IPS-20b (cell line): ENCODE measurements at regions not wholly inside any gene's neighbourhood (a gene's known extent, or its start where the extent isn't known, plus 50 kb on each side); places are given as distances from the start of the nearest gene placed in this dataset.

Source experiments
- H3K27ac ChIP-seq: one replicate; pipeline ENCODE4 v1.5.1; 2013; ENCODE audit warnings: low read length
- H3K27me3 ChIP-seq: 2 replicates; pipeline ENCODE4 v1.6.1; 2013; ENCODE audit warnings: mild to moderate bottlenecking, low read length, inconsistent platforms; ENCODE audit not compliant: insufficient read depth
- H3K36me3 ChIP-seq: 2 replicates; pipeline ENCODE4 v1.6.1; 2013; ENCODE audit warnings: low read depth, mild to moderate bottlenecking, inconsistent platforms, low read length, moderate library complexity; ENCODE audit not compliant: insufficient read depth
- H3K4me1 ChIP-seq: 2 replicates; pipeline ENCODE4 v1.6.1; 2013; ENCODE audit warnings: mild to moderate bottlenecking, control low read depth, inconsistent platforms, low read length, moderate library complexity; ENCODE audit not compliant: insufficient read depth
- H3K4me3 ChIP-seq: 2 replicates; pipeline ENCODE4 v1.5.1; 2013; ENCODE audit warnings: mild to moderate bottlenecking, low read length, inconsistent platforms
- H3K9ac ChIP-seq: 2 replicates; pipeline ENCODE4 v1.6.1; 2013; ENCODE audit warnings: low read depth, mild to moderate bottlenecking, inconsistent platforms, low read length, moderate library complexity
- H3K9me3 ChIP-seq: 2 replicates; pipeline ENCODE4 v1.6.1; 2013; ENCODE audit warnings: mild to moderate bottlenecking, low read depth, low read length, inconsistent platforms; ENCODE audit not compliant: insufficient read depth

- Histone ChIP-seq H3K4me3 (no peak overlapping the region), H3K9me3 (no peaks in the 10 kb centered on the region), H3K27ac (no peak overlapping the region), H3K4me1 (no peaks in the 10 kb centered on the region), H3K36me3 (no peaks in the 10 kb centered on the region), H3K9ac (no peak overlapping the region), H3K27me3 (no peaks in the 10 kb centered on the region)
Observed at GRCh38 chr13:39960191-39960590, 304.7 kb downstream of the COG6 start.

GRCh38 chr13:39961036-39961435 is 305.6 kb downstream of the COG6 start:
- no peak overlapping the region for H3K4me3 ChIP-seq
- no peaks in the 10 kb centered on the region for H3K9me3 ChIP-seq
- H3K4me1 ChIP-seq = no peaks in the 10 kb centered on the region
- no peaks in the 10 kb centered on the region for H3K27me3 ChIP-seq
- no peak overlapping the region for H3K27ac ChIP-seq
- H3K9ac ChIP-seq = no peak overlapping the region
- no peaks in the 10 kb centered on the region for H3K36me3 ChIP-seq

- no peak overlapping the region for H3K4me3 ChIP-seq
- no peaks in the 10 kb centered on the region for H3K4me1 ChIP-seq
- H3K36me3 ChIP-seq = no peaks in the 10 kb centered on the region
- H3K9me3 ChIP-seq = no peaks in the 10 kb centered on the region
- no peak overlapping the region for H3K9ac ChIP-seq
- no peak overlapping the region for H3K27ac ChIP-seq
- H3K27me3 ChIP-seq = no peaks in the 10 kb centered on the region
Observed at GRCh38 chr13:39963612-39964011, 308.1 kb downstream of the COG6 start.

GRCh38 chr13:39965309-39965708 is 309.8 kb downstream of the COG6 start:
- no peaks in the 10 kb centered on the region; the same call in 1 of the 2 replicates for H3K4me1 ChIP-seq
- no peaks in the 10 kb centered on the region for H3K36me3 ChIP-seq
- H3K27ac ChIP-seq = no peak overlapping the region
- H3K4me3 ChIP-seq = no peak overlapping the region
- H3K9ac ChIP-seq = no peak overlapping the region
- no peaks in the 10 kb centered on the region for H3K9me3 ChIP-seq
- H3K27me3 ChIP-seq = no peaks in the 10 kb centered on the region

- Histone ChIP-seq H3K9me3 (no peaks in the 10 kb centered on the region), H3K4me1 (no peaks in the 10 kb centered on the region; the same call in 1 of the 2 replicates), H3K9ac (no peak overlapping the region), H3K27ac (no peak overlapping the region), H3K27me3 (no peaks in the 10 kb centered on the region), H3K36me3 (no peaks in the 10 kb centered on the region), H3K4me3 (no peak overlapping the region)
Observed at GRCh38 chr13:39967199-39967959, 311.9 kb downstream of the COG6 start.

- Histone ChIP-seq H3K4me3 (no peak overlapping the region), H3K36me3 (no peaks in the 10 kb centered on the region), H3K4me1 (no peaks in the 10 kb centered on the region; the same call in 1 of the 2 replicates), H3K9ac (no peak overlapping the region), H3K27me3 (no peaks in the 10 kb centered on the region), H3K27ac (no peak overlapping the region), H3K9me3 (no peaks in the 10 kb centered on the region)
Observed at GRCh38 chr13:39968646-39969475, 313.4 kb downstream of the COG6 start.

- Histone ChIP-seq H3K36me3 (no peaks in the 10 kb centered on the region), H3K9ac (no peak overlapping the region), H3K27ac (no peak overlapping the region), H3K4me3 (no peak overlapping the region), H3K27me3 (no peaks in the 10 kb centered on the region), H3K4me1 (no peaks in the 10 kb centered on the region; the same call in 1 of the 2 replicates), H3K9me3 (no peaks in the 10 kb centered on the region)
Observed at GRCh38 chr13:39970177-39970846, 314.9 kb downstream of the COG6 start.

GRCh38 chr13:39971526-39971925 is 316.1 kb downstream of the COG6 start:
- no peak overlapping the region for H3K9ac ChIP-seq
- H3K27ac ChIP-seq = no peak overlapping the region
- H3K4me3 ChIP-seq = no peak overlapping the region
- no peaks in the 10 kb centered on the region for H3K27me3 ChIP-seq
- no peaks in the 10 kb centered on the region for H3K9me3 ChIP-seq
- no peaks in the 10 kb centered on the region for H3K36me3 ChIP-seq
- H3K4me1 ChIP-seq = peaks cover 2% of the 10 kb centered on the region; the same call in 1 of the 2 replicates

- H3K4me3 ChIP-seq = no peak overlapping the region
- H3K36me3 ChIP-seq = no peaks in the 10 kb centered on the region
- H3K9ac ChIP-seq = no peak overlapping the region
- H3K9me3 ChIP-seq = no peaks in the 10 kb centered on the region
- no peaks in the 10 kb centered on the region for H3K27me3 ChIP-seq
- no peak overlapping the region for H3K27ac ChIP-seq
- 0 out of 2 replicates have a peak, but pooled peaks cover 2% of the 10 kb centered on the region for H3K4me1 ChIP-seq
Observed at GRCh38 chr13:39976481-39976880, 321.0 kb downstream of the COG6 start.

- Histone ChIP-seq H3K9me3 (no peaks in the 10 kb centered on the region), H3K4me3 (no peak overlapping the region), H3K4me1 (0 out of 2 replicates have a peak, but pooled peaks cover 2% of the 10 kb centered on the region), H3K9ac (no peak overlapping the region), H3K27me3 (no peaks in the 10 kb centered on the region), H3K27ac (no peak overlapping the region), H3K36me3 (no peaks in the 10 kb centered on the region)
Observed at GRCh38 chr13:39981056-39981455, 325.6 kb downstream of the COG6 start.

- H3K9ac ChIP-seq = no peak overlapping the region
- H3K27ac ChIP-seq = no peak overlapping the region
- H3K4me1 ChIP-seq = no peaks in the 10 kb centered on the region
- H3K36me3 ChIP-seq = no peaks in the 10 kb centered on the region
- H3K4me3 ChIP-seq = no peak overlapping the region
- H3K9me3 ChIP-seq = no peaks in the 10 kb centered on the region
- H3K27me3 ChIP-seq = no peaks in the 10 kb centered on the region
Observed at GRCh38 chr13:39982745-39983144, 327.3 kb downstream of the COG6 start.
